ENCODE measurements at regions not wholly inside any gene's neighbourhood (a gene's known extent, or its start where the extent isn't known, plus 50 kb on each side); places are given as distances from the start of the nearest gene placed in this dataset.

DNA sequence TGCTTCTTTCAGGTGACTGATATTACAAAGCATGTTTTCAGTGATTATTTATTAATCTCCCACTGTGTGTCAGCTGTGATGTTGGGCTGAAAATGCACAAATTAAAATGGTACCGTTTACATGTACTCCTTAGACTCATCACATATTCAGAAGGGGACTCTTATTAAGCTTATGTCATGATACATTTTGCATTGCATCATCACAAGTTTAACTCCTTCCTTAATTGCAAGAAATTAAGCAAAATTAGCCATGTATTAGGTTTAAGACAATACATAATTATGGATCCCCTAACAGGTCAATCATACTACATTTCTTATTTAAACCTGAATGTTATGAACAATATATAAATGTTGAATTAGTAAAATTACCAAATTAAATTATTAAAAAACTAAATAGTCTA, 899.1 kb downstream of the TMEM182 start:
- Histone ChIP-seq H3K4me2 (ENCODE audit: control insufficient read depth, extremely low read depth, insufficient read depth, low read depth, low read length) (no peak overlapping the region), H3K27ac (ENCODE audit: control insufficient read depth, insufficient read depth, low read length) (no peak overlapping the region), H3K9me1 (ENCODE audit: control insufficient read depth, extremely low read depth, insufficient read depth, low read length) (no peaks in the 10 kb centered on the region), H3K9ac (ENCODE audit: control insufficient read depth, extremely low read depth, insufficient read depth, low read length) (no peak overlapping the region), H2AFZ (ENCODE audit: control insufficient read depth, low read length) (no peak overlapping the region), H3K9me3 (ENCODE audit: control insufficient read depth, low read depth, low read length) (no peaks in the 10 kb centered on the region), H3K36me3 (ENCODE audit: control insufficient read depth in 2 of 2, extremely low read depth in 1 of 2, insufficient read depth in 2 of 2, low read length in 2 of 2) (no peaks in the 10 kb centered on the region), H4K20me1 (ENCODE audit: control insufficient read depth, extremely low read depth, insufficient read depth, low read length) (no peaks in the 10 kb centered on the region), H3K79me2 (ENCODE audit: control insufficient read depth, insufficient read depth, low read length) (no peaks in the 10 kb centered on the region), H3K4me1 (ENCODE audit: control insufficient read depth, extremely low read depth, insufficient read depth, low read length) (no peaks in the 10 kb centered on the region), H3K27me3 (ENCODE audit: control insufficient read depth, extremely low read depth, insufficient read depth, low read length) (no peaks in the 10 kb centered on the region), H3K4me3 (ENCODE audit: control insufficient read depth in 2 of 3, extremely low read depth in 1 of 3, insufficient read depth in 2 of 3, low read depth in 1 of 3, low read length in 3 of 3) (no peak overlapping the region)
- dilution Hi-C loops (cut with MboI; ENCODE audit: extremely low pct_ligation_motif_present, low sequenced_read_pairs): no loop called here
- DNase-seq (ENCODE audit: low read depth, low spot score): no peak
- TF ChIP-seq, protein P1, sequence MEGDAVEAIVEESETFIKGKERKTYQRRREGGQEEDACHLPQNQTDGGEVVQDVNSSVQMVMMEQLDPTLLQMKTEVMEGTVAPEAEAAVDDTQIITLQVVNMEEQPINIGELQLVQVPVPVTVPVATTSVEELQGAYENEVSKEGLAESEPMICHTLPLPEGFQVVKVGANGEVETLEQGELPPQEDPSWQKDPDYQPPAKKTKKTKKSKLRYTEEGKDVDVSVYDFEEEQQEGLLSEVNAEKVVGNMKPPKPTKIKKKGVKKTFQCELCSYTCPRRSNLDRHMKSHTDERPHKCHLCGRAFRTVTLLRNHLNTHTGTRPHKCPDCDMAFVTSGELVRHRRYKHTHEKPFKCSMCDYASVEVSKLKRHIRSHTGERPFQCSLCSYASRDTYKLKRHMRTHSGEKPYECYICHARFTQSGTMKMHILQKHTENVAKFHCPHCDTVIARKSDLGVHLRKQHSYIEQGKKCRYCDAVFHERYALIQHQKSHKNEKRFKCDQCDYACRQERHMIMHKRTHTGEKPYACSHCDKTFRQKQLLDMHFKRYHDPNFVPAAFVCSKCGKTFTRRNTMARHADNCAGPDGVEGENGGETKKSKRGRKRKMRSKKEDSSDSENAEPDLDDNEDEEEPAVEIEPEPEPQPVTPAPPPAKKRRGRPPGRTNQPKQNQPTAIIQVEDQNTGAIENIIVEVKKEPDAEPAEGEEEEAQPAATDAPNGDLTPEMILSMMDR (optimal IDR thresholded peaks at IDR 0.05 in 1 of 3, IDR thresholded peaks at IDR 0.05 in 1 of 3, conservative IDR thresholded peaks at IDR 0.05 in 1 of 3; ENCODE audit: extremely low read depth in 1 of 3, insufficient read depth in 2 of 3, low read length in 3 of 3): no peak
- TF ChIP-seq EZH2 (IDR thresholded peaks at IDR 0.05; ENCODE audit: low read length): no peak
- no peak for FAIRE-seq

DNA sequence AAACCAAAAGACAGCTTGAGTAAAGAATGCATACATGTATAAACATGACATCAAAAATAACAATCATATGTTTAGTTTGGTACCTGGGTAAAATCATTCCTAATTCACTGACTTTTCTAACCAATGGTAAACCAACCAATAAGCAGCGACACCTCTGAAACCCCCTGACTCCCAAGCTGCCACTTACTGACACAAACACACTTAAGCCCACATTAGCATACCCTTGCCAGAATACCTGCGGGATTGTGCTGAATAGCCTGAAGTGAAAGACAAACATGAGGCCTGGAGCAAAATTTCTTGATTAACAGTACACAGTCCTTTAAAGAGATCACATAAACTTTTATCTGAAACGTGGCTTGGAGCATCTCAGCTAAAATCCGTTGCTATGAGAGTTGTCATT, 902.9 kb downstream of the TMEM182 start:
- no peak for TF ChIP-seq EZH2 (IDR thresholded peaks at IDR 0.05; ENCODE audit: low read length)
- TF ChIP-seq, protein P1 (optimal IDR thresholded peaks at IDR 0.05 in 1 of 3, IDR thresholded peaks at IDR 0.05 in 1 of 3, conservative IDR thresholded peaks at IDR 0.05 in 1 of 3; ENCODE audit: extremely low read depth in 1 of 3, insufficient read depth in 2 of 3, low read length in 3 of 3): no peak
- Histone ChIP-seq H3K9ac (ENCODE audit: control insufficient read depth, extremely low read depth, insufficient read depth, low read length) (no peak overlapping the region), H3K36me3 (ENCODE audit: control insufficient read depth in 2 of 2, extremely low read depth in 1 of 2, insufficient read depth in 2 of 2, low read length in 2 of 2) (no peaks in the 10 kb centered on the region), H3K27me3 (ENCODE audit: control insufficient read depth, extremely low read depth, insufficient read depth, low read length) (no peaks in the 10 kb centered on the region), H3K9me1 (ENCODE audit: control insufficient read depth, extremely low read depth, insufficient read depth, low read length) (no peaks in the 10 kb centered on the region), H3K9me3 (ENCODE audit: control insufficient read depth, low read depth, low read length) (no peaks in the 10 kb centered on the region), H4K20me1 (ENCODE audit: control insufficient read depth, extremely low read depth, insufficient read depth, low read length) (no peaks in the 10 kb centered on the region), H3K4me3 (ENCODE audit: control insufficient read depth in 2 of 3, extremely low read depth in 1 of 3, insufficient read depth in 2 of 3, low read depth in 1 of 3, low read length in 3 of 3) (no peak overlapping the region), H3K4me1 (ENCODE audit: control insufficient read depth, extremely low read depth, insufficient read depth, low read length) (no peaks in the 10 kb centered on the region), H3K79me2 (ENCODE audit: control insufficient read depth, insufficient read depth, low read length) (no peaks in the 10 kb centered on the region), H3K4me2 (ENCODE audit: control insufficient read depth, extremely low read depth, insufficient read depth, low read depth, low read length) (no peak overlapping the region), H3K27ac (ENCODE audit: control insufficient read depth, insufficient read depth, low read length) (no peak overlapping the region), H2AFZ (ENCODE audit: control insufficient read depth, low read length) (no peak overlapping the region)
- FAIRE-seq (no peak), DNase-seq (ENCODE audit: low read depth, low spot score) (no peak)
- dilution Hi-C loops (cut with MboI; ENCODE audit: extremely low pct_ligation_motif_present, low sequenced_read_pairs): no loop called here
